A673 (cell line): ENCODE measurements at regions not wholly inside any gene's neighbourhood (a gene's known extent, or its start where the extent isn't known, plus 50 kb on each side); places are given as distances from the start of the nearest gene placed in this dataset.

ENCODE experiments used
- BruUV-seq: library from RNA; stranded (reverse); fragments of 400-500 nt; replicated peaks from 2 replicates; lab custom pipeline; 2021; lab: Mats Ljungman, UMichigan
- CTCF ChIA-PET: fragments of 300-600 bp; sonication (Branson Sonifier 250); formaldehyde crosslinking; loops from one replicate; lab custom pipeline; 2022; ENCODE audit warnings: antibody characterized with exemption; lab: Charles Lee
- POLR2A ChIA-PET: fragments of 300-600 bp; sonication (Branson Sonifier 250); formaldehyde crosslinking; loops from one replicate; lab custom pipeline; 2022; ENCODE audit warnings: antibody characterized with exemption; ENCODE audit not compliant: low non-redundant PET; lab: Charles Lee
- DNase-seq: peaks from one replicate; pipeline ENCODE4 v3.0.0-alpha.2; 2015; ENCODE audit warnings: low spot score
- H3K27ac ChIP-seq: fragments of 200-600 bp; sonication (generic); 2 replicates; pipeline ENCODE4 v1.5.1; 2016; ENCODE audit warnings: mixed run types, low read depth, mild to moderate bottlenecking, mixed read lengths, antibody characterized with exemption, low read length; ENCODE audit not compliant: poor library complexity, severe bottlenecking
- H3K27me3 ChIP-seq: fragments of 200-600 bp; sonication (generic); replicated peaks from 2 replicates; pipeline ENCODE4 v1.6.1; 2017; ENCODE audit warnings: mixed run types, low read depth, mild to moderate bottlenecking, mixed read lengths, antibody characterized with exemption, low read length; ENCODE audit not compliant: insufficient read depth, poor library complexity
- H3K36me3 ChIP-seq: fragments of 200-600 bp; sonication (generic); 2 replicates; pipeline ENCODE4 v1.6.1; 2016; ENCODE audit warnings: mixed run types, mild to moderate bottlenecking, mixed read lengths, antibody characterized with exemption, low read length; ENCODE audit not compliant: insufficient read depth, poor library complexity, severe bottlenecking
- H3K4me1 ChIP-seq: fragments of 200-600 bp; sonication (generic); 2 replicates; pipeline ENCODE4 v1.6.1; 2017; ENCODE audit warnings: mixed run types, mild to moderate bottlenecking, mixed read lengths, antibody characterized with exemption, low read length; ENCODE audit not compliant: insufficient read depth, poor library complexity, severe bottlenecking
- H3K4me3 ChIP-seq: fragments of 200-600 bp; sonication (generic); 2 replicates; pipeline ENCODE4 v1.5.1; 2016; ENCODE audit warnings: low read depth, mixed run types, mild to moderate bottlenecking, mixed read lengths, low read length; ENCODE audit not compliant: poor library complexity, severe bottlenecking
- H3K9me3 ChIP-seq: fragments of 200-600 bp; sonication (generic); 2 replicates; pipeline ENCODE4 v1.6.1; 2016; ENCODE audit warnings: mixed run types, low read depth, mild to moderate bottlenecking, mixed read lengths, antibody characterized with exemption, low read length; ENCODE audit not compliant: poor library complexity, severe bottlenecking
- EZH2 ChIP-seq: fragments of 200-600 bp; sonication (generic); IDR thresholded peaks from 2 replicates; pipeline ENCODE4 v1.6.1; 2017; ENCODE audit warnings: borderline replicate concordance, low read depth, mild to moderate bottlenecking, mixed read lengths, antibody characterized with exemption, low read length; ENCODE audit not compliant: poor library complexity, severe bottlenecking
- intact Hi-C: fragments of 100-400 bp; cut with micrococcal nuclease; formaldehyde crosslinking; loops from one replicate; pipeline ENCODE4 v1.10.0; 2022; ENCODE audit not compliant: unreplicated experiment
- TF ChIP-seq, protein P1 (sequence below): fragments of 300-800, 200-600 bp; sonication (generic); conservative IDR thresholded peaks from 2 replicates; pipeline ENCODE4 v1.5.1; 2017; ENCODE audit warnings: low read depth, mild to moderate bottlenecking, antibody characterized with exemption, low read length, moderate library complexity, mixed read lengths

GRCh38 chr7:138286846-138287245, 173.2 kb upstream of the TRIM24 start:
- ChIA-PET CTCF (no interaction called here), POLR2A (no interaction called here)
- Histone ChIP-seq H3K27ac (no peak overlapping the region), H3K36me3 (no peaks in the 10 kb centered on the region), H3K27me3 (no peaks in the 10 kb centered on the region), H3K4me3 (no peak overlapping the region), H3K4me1 (no peaks in the 10 kb centered on the region), H3K9me3 (no peaks in the 10 kb centered on the region)
- TF ChIP-seq EZH2 = no peak
- TF ChIP-seq, protein P1, sequence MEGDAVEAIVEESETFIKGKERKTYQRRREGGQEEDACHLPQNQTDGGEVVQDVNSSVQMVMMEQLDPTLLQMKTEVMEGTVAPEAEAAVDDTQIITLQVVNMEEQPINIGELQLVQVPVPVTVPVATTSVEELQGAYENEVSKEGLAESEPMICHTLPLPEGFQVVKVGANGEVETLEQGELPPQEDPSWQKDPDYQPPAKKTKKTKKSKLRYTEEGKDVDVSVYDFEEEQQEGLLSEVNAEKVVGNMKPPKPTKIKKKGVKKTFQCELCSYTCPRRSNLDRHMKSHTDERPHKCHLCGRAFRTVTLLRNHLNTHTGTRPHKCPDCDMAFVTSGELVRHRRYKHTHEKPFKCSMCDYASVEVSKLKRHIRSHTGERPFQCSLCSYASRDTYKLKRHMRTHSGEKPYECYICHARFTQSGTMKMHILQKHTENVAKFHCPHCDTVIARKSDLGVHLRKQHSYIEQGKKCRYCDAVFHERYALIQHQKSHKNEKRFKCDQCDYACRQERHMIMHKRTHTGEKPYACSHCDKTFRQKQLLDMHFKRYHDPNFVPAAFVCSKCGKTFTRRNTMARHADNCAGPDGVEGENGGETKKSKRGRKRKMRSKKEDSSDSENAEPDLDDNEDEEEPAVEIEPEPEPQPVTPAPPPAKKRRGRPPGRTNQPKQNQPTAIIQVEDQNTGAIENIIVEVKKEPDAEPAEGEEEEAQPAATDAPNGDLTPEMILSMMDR = no peak
- intact Hi-C loops = no loop called here
- no peak for DNase-seq
- no TSS peak for BruUV-seq

DNA sequence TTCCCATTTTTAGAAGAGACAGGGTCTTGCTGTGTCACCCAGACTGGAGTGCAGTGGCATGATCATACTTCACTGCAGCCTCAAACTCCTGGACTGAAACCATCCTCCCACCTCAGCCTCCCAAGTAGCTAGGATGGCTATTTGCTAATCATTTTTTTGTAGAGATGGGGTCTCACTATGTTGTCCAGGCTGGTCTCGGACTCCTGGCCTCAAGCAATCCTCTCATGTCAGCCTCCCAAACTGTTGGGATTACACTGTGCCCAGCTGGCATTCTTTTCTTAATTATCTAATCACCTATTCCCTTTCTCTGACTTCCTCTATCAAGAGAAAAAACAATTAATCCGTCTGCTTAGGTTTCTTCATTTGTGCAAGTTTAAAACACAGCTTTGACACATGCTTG, 172.5 kb upstream of the TRIM24 start:
- H3K4me3 ChIP-seq = no peak overlapping the region
- ChIA-PET CTCF (no interaction called here), POLR2A (no interaction called here)
- no peaks in the 10 kb centered on the region for H3K4me1 ChIP-seq
- intact Hi-C loops = no loop called here
- no peaks in the 10 kb centered on the region for H3K27me3 ChIP-seq
- no peak for TF ChIP-seq EZH2
- TF ChIP-seq, protein P1 = no peak
- DNase-seq = no peak
- no TSS peak for BruUV-seq
- H3K27ac ChIP-seq = no peak overlapping the region
- no peaks in the 10 kb centered on the region for H3K36me3 ChIP-seq
- no peaks in the 10 kb centered on the region for H3K9me3 ChIP-seq

- Histone ChIP-seq H3K4me1 (no peaks in the 10 kb centered on the region), H3K27me3 (no peaks in the 10 kb centered on the region), H3K9me3 (no peaks in the 10 kb centered on the region), H3K27ac (no peak overlapping the region), H3K36me3 (no peaks in the 10 kb centered on the region), H3K4me3 (no peak overlapping the region)
- DNase-seq = no peak
- CTCF ChIA-PET = no interaction called here
- no TSS peak for BruUV-seq
- intact Hi-C loops = no loop called here
- TF ChIP-seq, protein P1 = no peak
- TF ChIP-seq EZH2 = no peak
- POLR2A ChIA-PET = no interaction called here
Observed at GRCh38 chr7:138289082-138289481, 171.0 kb upstream of the TRIM24 start.
